ENCODE measurements at regions not wholly inside any gene's neighbourhood (a gene's known extent, or its start where the extent isn't known, plus 50 kb on each side); places are given as distances from the start of the nearest gene placed in this dataset.

DNA sequence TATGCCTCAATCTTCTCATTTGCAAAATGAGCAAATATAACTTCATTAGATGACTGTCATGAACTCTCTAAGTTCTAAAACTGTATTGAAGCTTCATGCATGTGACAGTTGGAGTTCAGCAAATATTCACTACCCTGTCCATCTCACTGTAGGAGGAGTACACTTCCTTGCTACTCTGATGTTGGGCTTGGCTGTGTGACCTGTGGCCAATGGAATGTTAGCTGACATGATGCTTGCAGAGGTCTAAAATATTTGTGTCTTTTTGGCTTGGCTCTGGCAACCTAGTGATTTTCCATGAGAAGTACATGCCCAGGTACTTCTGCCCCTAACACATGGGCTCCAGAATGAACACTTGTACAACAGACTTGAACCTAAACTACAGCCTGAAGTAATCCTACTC is 203.1 kb upstream of the ANKH start:
- no peak for ATAC-seq (ENCODE audit: low FRiP score in 2 of 2)
- H3K36me3 ChIP-seq: no peaks in the 10 kb centered on the region

DNA sequence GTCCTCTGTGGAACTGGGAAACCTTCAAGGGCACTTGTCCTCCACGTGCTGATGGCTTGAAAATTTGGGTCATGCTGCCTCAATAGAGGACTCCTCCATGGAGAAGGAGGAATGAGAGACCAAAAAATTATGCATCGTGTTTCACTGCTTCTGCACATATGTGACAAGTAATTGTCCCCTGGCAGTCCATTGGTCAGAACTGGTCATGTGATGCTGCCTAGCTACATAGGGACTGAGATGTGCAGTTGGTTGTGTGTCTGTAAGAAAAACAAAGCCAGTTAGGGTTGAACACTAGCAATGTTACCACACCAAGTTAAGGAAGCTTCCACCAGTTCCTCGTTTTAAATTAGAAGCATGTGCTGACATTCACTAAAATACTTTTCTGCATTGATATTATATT is 201.9 kb upstream of the ANKH start:
- H3K9me3 ChIP-seq: no peaks in the 10 kb centered on the region
- H3K27me3 ChIP-seq: no peaks in the 10 kb centered on the region
- TF ChIP-seq POLR2AphosphoS5 (IDR thresholded peaks at IDR 0.05): no peak
- TF ChIP-seq, protein P1, sequence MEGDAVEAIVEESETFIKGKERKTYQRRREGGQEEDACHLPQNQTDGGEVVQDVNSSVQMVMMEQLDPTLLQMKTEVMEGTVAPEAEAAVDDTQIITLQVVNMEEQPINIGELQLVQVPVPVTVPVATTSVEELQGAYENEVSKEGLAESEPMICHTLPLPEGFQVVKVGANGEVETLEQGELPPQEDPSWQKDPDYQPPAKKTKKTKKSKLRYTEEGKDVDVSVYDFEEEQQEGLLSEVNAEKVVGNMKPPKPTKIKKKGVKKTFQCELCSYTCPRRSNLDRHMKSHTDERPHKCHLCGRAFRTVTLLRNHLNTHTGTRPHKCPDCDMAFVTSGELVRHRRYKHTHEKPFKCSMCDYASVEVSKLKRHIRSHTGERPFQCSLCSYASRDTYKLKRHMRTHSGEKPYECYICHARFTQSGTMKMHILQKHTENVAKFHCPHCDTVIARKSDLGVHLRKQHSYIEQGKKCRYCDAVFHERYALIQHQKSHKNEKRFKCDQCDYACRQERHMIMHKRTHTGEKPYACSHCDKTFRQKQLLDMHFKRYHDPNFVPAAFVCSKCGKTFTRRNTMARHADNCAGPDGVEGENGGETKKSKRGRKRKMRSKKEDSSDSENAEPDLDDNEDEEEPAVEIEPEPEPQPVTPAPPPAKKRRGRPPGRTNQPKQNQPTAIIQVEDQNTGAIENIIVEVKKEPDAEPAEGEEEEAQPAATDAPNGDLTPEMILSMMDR (IDR thresholded peaks at IDR 0.05): no peak
- no peak for TF ChIP-seq POLR2A (IDR thresholded peaks at IDR 0.05)
- no peak for TF ChIP-seq EP300 (IDR thresholded peaks at IDR 0.05)
- H3K4me3 ChIP-seq: no peak overlapping the region
- no peaks in the 10 kb centered on the region for H3K4me1 ChIP-seq
- no peak for DNase-seq
- 80 to 86% methylated on average over 3 of the region's 3 CpGs for WGBS, 2 donors
- H3K27ac ChIP-seq: no peak overlapping the region
- no peaks in the 10 kb centered on the region for H3K36me3 ChIP-seq
- ATAC-seq (ENCODE audit: low FRiP score in 2 of 2): no peak

More for the DNA sequence above, 203.1 kb upstream of the ANKH start:
- no peaks in the 10 kb centered on the region for H3K27me3 ChIP-seq
- H3K9me3 ChIP-seq: no peaks in the 10 kb centered on the region
- no peaks in the 10 kb centered on the region for H3K4me1 ChIP-seq
- H3K4me3 ChIP-seq: no peak overlapping the region
- DNase-seq: no peak
- no peak overlapping the region for H3K27ac ChIP-seq
- TF ChIP-seq, protein P1 (IDR thresholded peaks at IDR 0.05): no peak
- no peak for TF ChIP-seq EP300 (IDR thresholded peaks at IDR 0.05)
- no peak for TF ChIP-seq POLR2A (IDR thresholded peaks at IDR 0.05)
- TF ChIP-seq POLR2AphosphoS5 (IDR thresholded peaks at IDR 0.05): no peak

DNA sequence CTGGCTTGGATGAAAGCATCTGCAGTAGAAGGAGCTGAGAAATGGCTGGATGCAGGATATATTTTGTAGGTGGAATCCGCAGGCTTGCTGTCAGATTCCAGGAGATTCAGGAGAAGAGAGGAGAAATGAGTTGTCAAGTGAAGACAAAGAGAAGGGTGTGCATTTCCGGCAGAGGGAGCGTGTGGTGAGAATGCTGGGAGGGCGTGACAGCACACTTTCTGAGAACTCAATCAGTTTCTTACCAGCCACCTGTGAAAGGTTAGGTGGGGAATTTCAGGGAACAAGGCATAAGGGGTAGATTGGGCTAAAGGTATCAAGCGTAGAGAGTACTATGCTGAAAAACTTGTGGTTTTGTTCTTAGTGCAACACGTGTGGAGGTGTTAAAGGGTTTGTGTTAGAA is 199.3 kb upstream of the ANKH start:
- TF ChIP-seq EP300 (IDR thresholded peaks at IDR 0.05) (no peak), POLR2AphosphoS5 (IDR thresholded peaks at IDR 0.05) (no peak), POLR2A (IDR thresholded peaks at IDR 0.05) (no peak)
- TF ChIP-seq, protein P1 (IDR thresholded peaks at IDR 0.05): no peak
- Histone ChIP-seq H3K27ac (no peak overlapping the region), H3K4me1 (no peaks in the 10 kb centered on the region), H3K27me3 (no peaks in the 10 kb centered on the region), H3K36me3 (no peaks in the 10 kb centered on the region), H3K9me3 (no peaks in the 10 kb centered on the region), H3K4me3 (no peak overlapping the region)
- WGBS, 2 donors: 85 to 87% methylated on average over 6 of the region's 6 CpGs
- DNase-seq: no peak
- ATAC-seq (ENCODE audit: low FRiP score in 2 of 2): no peak

DNA sequence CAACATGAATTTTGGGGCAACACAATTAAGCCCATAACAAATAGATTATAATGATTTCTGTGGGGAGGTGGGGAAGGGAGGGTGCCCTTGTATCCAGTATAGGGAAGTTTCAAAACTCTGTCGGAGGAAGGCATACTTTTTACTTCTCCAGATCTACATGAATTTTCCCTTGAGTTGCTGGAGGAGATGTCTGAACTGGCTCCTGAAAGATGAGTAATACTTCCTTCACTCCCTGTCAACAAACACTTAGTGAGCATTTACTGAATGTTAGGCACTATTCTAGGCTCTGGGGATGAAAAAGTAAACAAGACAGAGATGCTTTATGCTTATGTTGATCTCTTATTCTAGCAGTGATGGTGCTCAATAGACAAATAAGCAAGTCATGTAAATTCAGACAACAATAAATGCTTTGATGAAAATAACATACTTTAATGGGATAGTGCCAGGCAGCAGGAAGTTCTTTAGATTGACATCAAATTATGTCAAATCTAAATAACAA is 197.9 kb upstream of the ANKH start:
- Histone ChIP-seq H3K27me3 (no peaks in the 10 kb centered on the region), H3K9me3 (no peaks in the 10 kb centered on the region), H3K4me1 (no peaks in the 10 kb centered on the region), H3K36me3 (no peaks in the 10 kb centered on the region), H3K4me3 (no peak overlapping the region), H3K27ac (no peak overlapping the region)
- ATAC-seq (ENCODE audit: low FRiP score in 2 of 2) (no peak), DNase-seq (no peak)
- TF ChIP-seq POLR2AphosphoS5 (IDR thresholded peaks at IDR 0.05) (no peak), EP300 (IDR thresholded peaks at IDR 0.05) (no peak), POLR2A (IDR thresholded peaks at IDR 0.05) (no peak)
- TF ChIP-seq, protein P1 (IDR thresholded peaks at IDR 0.05): no peak
- WGBS, 2 donors: 77 to 84% methylated on average over 1 of the region's 1 CpG

DNA sequence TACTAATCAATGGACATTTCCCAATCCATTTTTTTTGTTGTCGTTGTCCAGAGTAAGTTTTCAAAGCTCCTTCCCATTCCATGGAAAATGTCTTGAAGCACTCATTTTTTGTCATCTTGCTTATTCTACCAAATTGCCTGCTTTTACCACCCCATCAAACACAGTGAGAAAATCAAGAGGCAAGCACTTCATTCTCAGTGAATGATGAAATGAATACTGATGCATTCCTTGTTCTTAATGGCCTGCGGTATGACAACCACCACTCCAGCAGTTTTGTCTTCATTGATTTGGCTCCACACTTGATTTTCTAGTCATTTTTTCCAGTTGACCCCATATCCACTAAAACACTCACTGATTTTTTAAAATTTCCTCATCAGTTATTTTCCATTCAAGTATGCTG is 193.5 kb upstream of the ANKH start:
- Histone ChIP-seq H3K4me3 (no peak overlapping the region), H3K27me3 (no peaks in the 10 kb centered on the region), H3K27ac (no peak overlapping the region), H3K4me1 (no peaks in the 10 kb centered on the region), H3K9me3 (no peaks in the 10 kb centered on the region), H3K36me3 (no peaks in the 10 kb centered on the region)
- DNase-seq: no peak
- ATAC-seq (ENCODE audit: low FRiP score in 2 of 2): no peak
- WGBS, 2 donors: 56 to 59% methylated on average over 2 of the region's 2 CpGs
- TF ChIP-seq POLR2A (IDR thresholded peaks at IDR 0.05): no peak
- TF ChIP-seq POLR2AphosphoS5 (IDR thresholded peaks at IDR 0.05): no peak
- TF ChIP-seq, protein P1 (IDR thresholded peaks at IDR 0.05): no peak

Data from upper lobe of left lung (tissue), 6 donors.